ENCODE measurements at regions not wholly inside any gene's neighbourhood (a gene's known extent, or its start where the extent isn't known, plus 50 kb on each side); places are given as distances from the start of the nearest gene placed in this dataset.
"Not testable (repeated sequence)": the region's sequence is repeated elsewhere in the genome, so short reads cannot be mapped to it uniquely, and the experiment has no call there.

GRCh38 chrX:83286627-83287026 lies 221.5 kb upstream of the POU3F4 start:
- H3K23ac ChIP-seq (ENCODE audit: insufficient read length); H3K27ac ChIP-seq (ENCODE audit: low read depth, low read length); FAIRE-seq; H3K4ac ChIP-seq (replicated peaks; ENCODE audit: insufficient read length, low read depth, low read length); H3K23me2 ChIP-seq (ENCODE audit: low read depth, low read length); H2BK12ac ChIP-seq (ENCODE audit: low read depth, low read length); H3K79me2 ChIP-seq (ENCODE audit: control insufficient read depth in 1 of 2, insufficient read depth in 2 of 2, low read length in 2 of 2); H3K36me3 ChIP-seq (ENCODE audit: control insufficient read depth in 2 of 4, insufficient read depth in 4 of 4, low read length in 3 of 4); H4K91ac ChIP-seq (replicated peaks; ENCODE audit: insufficient read length, low read length); DNase-seq (ENCODE audit: low read depth in 1 of 2, low spot score in 2 of 2); H2BK5ac ChIP-seq (ENCODE audit: low read depth, low read length); H2BK120ac ChIP-seq (replicated peaks; ENCODE audit: low read depth, low read length); H4K20me1 ChIP-seq (replicated peaks in 1 of 2; ENCODE audit: control insufficient read depth in 1 of 2, insufficient read depth in 2 of 2, low read length in 2 of 2); H3K4me1 ChIP-seq (replicated peaks in 1 of 4; ENCODE audit: control insufficient read depth in 3 of 4, insufficient read depth in 4 of 4, low read length in 3 of 4); H2BK15ac ChIP-seq (ENCODE audit: low read length); H3K14ac ChIP-seq (ENCODE audit: insufficient read length); H3K27me3 ChIP-seq (replicated peaks in 1 of 4; ENCODE audit: control insufficient read depth in 3 of 4, extremely low read depth in 1 of 4, insufficient read depth in 3 of 4, low read length in 3 of 4); H4K5ac ChIP-seq (ENCODE audit: insufficient read length, low read depth, low read length); H3K4me2 ChIP-seq (ENCODE audit: insufficient read depth in 1 of 2, low read depth in 2 of 2, low read length in 2 of 2); POLR2A ChIA-PET (ENCODE audit: partially characterized antibody); H2AK5ac ChIP-seq (ENCODE audit: low read depth, low read length); CTCF ChIA-PET (ENCODE audit: partially characterized antibody); H3K56ac ChIP-seq (replicated peaks; ENCODE audit: insufficient read length, low read depth, low read length); H4K8ac ChIP-seq (ENCODE audit: extremely low read depth, insufficient read depth, low read length); H3K9ac ChIP-seq (replicated peaks in 1 of 4; ENCODE audit: extremely low read depth in 1 of 4, low read depth in 3 of 4, low read length in 3 of 4); H3K79me1 ChIP-seq (ENCODE audit: low read depth, low read length); H3K18ac ChIP-seq (ENCODE audit: extremely low read depth, low read length); H2BK20ac ChIP-seq (ENCODE audit: low read length); H2AFZ ChIP-seq (ENCODE audit: low read length); H3K4me3 ChIP-seq (ENCODE audit: extremely low read depth in 1 of 4, insufficient read depth in 2 of 4, low read depth in 3 of 4, low read length in 4 of 4): not testable (repeated sequence)
- H3K9me3 ChIP-seq (ENCODE audit: insufficient read depth in 2 of 2, low read depth in 1 of 2, low read length in 1 of 2), result peaks cover 2 to 12% of the 10 kb centered on the region in 2 experiments; a peak in 1 of 4 replicates
- WGBS, 2 experiments (ENCODE audit: extremely low coverage in 1 of 2, insufficient coverage in 1 of 2, insufficient read length in 1 of 2, insufficient replicate concordance in 2 of 2, low coverage in 1 of 2, low lambda C conversion rate in 2 of 2, missing lambda C conversion rate in 1 of 2), result 96% methylated on average over 3 of the region's 7 CpGs; no CpG with 5 or more reads in 1 of the 2 experiments

All from H1 (cell line).